MG63 (cell line): ENCODE measurements at regions not wholly inside any gene's neighbourhood (a gene's known extent, or its start where the extent isn't known, plus 50 kb on each side); places are given as distances from the start of the nearest gene placed in this dataset.
A peak's percentile ranks its signal among the peaks of the same experiment; 100 is the strongest.
"Not testable (repeated sequence)": the region's sequence is repeated elsewhere in the genome, so short reads cannot be mapped to it uniquely, and the experiment has no call there.

Experiments
- DNase-seq: peaks from one replicate; pipeline ENCODE4 v3.0.0-alpha.2; 2020
- H3K27me3 ChIP-seq: fragments of 250-450 bp; sonication (Bioruptor Pico); 2 replicates; pipeline ENCODE4 v1.5.1; 2020; ENCODE audit warnings: mild to moderate bottlenecking, moderate library complexity
- H3K36me3 ChIP-seq: fragments of 250-450 bp; sonication (Bioruptor Pico); 2 replicates; pipeline ENCODE4 v1.5.1; 2020; ENCODE audit warnings: mild to moderate bottlenecking, moderate library complexity
- H3K4me3 ChIP-seq: fragments of 250-450 bp; sonication (Bioruptor Pico); 2 replicates; pipeline ENCODE4 v1.5.1; 2020; ENCODE audit warnings: mild to moderate bottlenecking, moderate library complexity
- H3K9me3 ChIP-seq: fragments of 250-450 bp; sonication (Bioruptor Pico); 2 replicates; pipeline ENCODE4 v1.5.1; 2020; ENCODE audit warnings: mild to moderate bottlenecking, moderate library complexity

- no peak overlapping the region for H3K4me3 ChIP-seq
- no peaks in the 10 kb centered on the region for H3K9me3 ChIP-seq
- H3K27me3 ChIP-seq = no peaks in the 10 kb centered on the region
- no peak for DNase-seq
- H3K36me3 ChIP-seq = no peaks in the 10 kb centered on the region
Observed at GRCh38 chr14:62470935-62471334, 574.3 kb downstream of the KCNH5 start.

- no peaks in the 10 kb centered on the region for H3K36me3 ChIP-seq
- no peaks in the 10 kb centered on the region for H3K9me3 ChIP-seq
- DNase-seq = no peak
- no peak overlapping the region for H3K4me3 ChIP-seq
- H3K27me3 ChIP-seq = no peaks in the 10 kb centered on the region
Observed at GRCh38 chr14:62491146-62491545, 554.1 kb downstream of the KCNH5 start.

- no peak for DNase-seq
- Histone ChIP-seq H3K36me3 (no peaks in the 10 kb centered on the region), H3K27me3 (no peaks in the 10 kb centered on the region), H3K9me3 (no peaks in the 10 kb centered on the region), H3K4me3 (no peak overlapping the region)
Observed at GRCh38 chr14:62497708-62498107, 547.5 kb downstream of the KCNH5 start.

- no peaks in the 10 kb centered on the region for H3K36me3 ChIP-seq
- no peak overlapping the region for H3K4me3 ChIP-seq
- no peaks in the 10 kb centered on the region for H3K27me3 ChIP-seq
- no peaks in the 10 kb centered on the region; the same call in 1 of the 2 replicates for H3K9me3 ChIP-seq
- DNase-seq = no peak
Observed at GRCh38 chr14:62501021-62501750, 544.1 kb downstream of the KCNH5 start.

GRCh38 chr14:62505045-62505444, 540.2 kb downstream of the KCNH5 start:
- H3K36me3 ChIP-seq = no peaks in the 10 kb centered on the region
- DNase-seq = no peak
- no peaks in the 10 kb centered on the region for H3K27me3 ChIP-seq
- H3K4me3 ChIP-seq = no peak overlapping the region
- no peaks in the 10 kb centered on the region; the same call in 1 of the 2 replicates for H3K9me3 ChIP-seq

- H3K27me3 ChIP-seq, DNase-seq, H3K36me3 ChIP-seq, H3K4me3 ChIP-seq, H3K9me3 ChIP-seq: not testable (repeated sequence)
Observed at GRCh38 chr14:62521309-62521708, 523.9 kb downstream of the KCNH5 start.

GRCh38 chr14:62528296-62528695, 517.0 kb downstream of the KCNH5 start:
- Histone ChIP-seq H3K9me3 (no peaks in the 10 kb centered on the region), H3K4me3 (no peak overlapping the region), H3K27me3 (no peaks in the 10 kb centered on the region), H3K36me3 (no peaks in the 10 kb centered on the region)
- DNase-seq = no peak

- Histone ChIP-seq H3K36me3 (no peaks in the 10 kb centered on the region), H3K27me3 (no peaks in the 10 kb centered on the region), H3K9me3 (no peaks in the 10 kb centered on the region), H3K4me3 (no peak overlapping the region)
- DNase-seq = no peak
Observed at GRCh38 chr14:62532181-62532580, 513.1 kb downstream of the KCNH5 start.

- no peaks in the 10 kb centered on the region for H3K27me3 ChIP-seq
- no peaks in the 10 kb centered on the region for H3K36me3 ChIP-seq
- no peak overlapping the region for H3K4me3 ChIP-seq
- no peak for DNase-seq
- H3K9me3 ChIP-seq = no peaks in the 10 kb centered on the region
Observed at GRCh38 chr14:62546862-62547474, 498.3 kb downstream of the KCNH5 start.

GRCh38 chr14:62557416-62557815, 487.8 kb downstream of the KCNH5 start:
- Histone ChIP-seq H3K27me3 (no peaks in the 10 kb centered on the region), H3K36me3 (no peaks in the 10 kb centered on the region), H3K9me3 (peaks cover 2% of the 10 kb centered on the region; the same call in 1 of the 2 replicates), H3K4me3 (no peak overlapping the region)
- DNase-seq = no peak

GRCh38 chr14:62558451-62558850, 486.8 kb downstream of the KCNH5 start:
- DNase-seq = no peak
- no peaks in the 10 kb centered on the region for H3K9me3 ChIP-seq
- H3K36me3 ChIP-seq = no peaks in the 10 kb centered on the region
- H3K27me3 ChIP-seq = no peaks in the 10 kb centered on the region
- H3K4me3 ChIP-seq = no peak overlapping the region

GRCh38 chr14:62585247-62585646, 460.0 kb downstream of the KCNH5 start:
- Histone ChIP-seq H3K4me3 (no peak overlapping the region), H3K27me3 (no peaks in the 10 kb centered on the region)

GRCh38 chr14:62592877-62593276, 452.4 kb downstream of the KCNH5 start:
- peak; percentile 0 for DNase-seq
- no peaks in the 10 kb centered on the region for H3K36me3 ChIP-seq
- no peaks in the 10 kb centered on the region for H3K27me3 ChIP-seq
- no peak overlapping the region for H3K4me3 ChIP-seq
- H3K9me3 ChIP-seq = no peaks in the 10 kb centered on the region; the same call in 1 of the 2 replicates

More at GRCh38 chr14:62585247-62585646, 460.0 kb downstream of the KCNH5 start:
- Histone ChIP-seq H3K36me3 (no peaks in the 10 kb centered on the region), H3K9me3 (no peaks in the 10 kb centered on the region; the same call in 1 of the 2 replicates)
- DNase-seq = no peak

- H3K27me3 ChIP-seq = no peaks in the 10 kb centered on the region
- H3K4me3 ChIP-seq = no peak overlapping the region
- H3K36me3 ChIP-seq = no peaks in the 10 kb centered on the region
- no peak for DNase-seq
- no peaks in the 10 kb centered on the region; the same call in 1 of the 2 replicates for H3K9me3 ChIP-seq
Observed at GRCh38 chr14:62597143-62597542, 448.1 kb downstream of the KCNH5 start.

- no peaks in the 10 kb centered on the region for H3K36me3 ChIP-seq
Observed at GRCh38 chr14:62599616-62600385, 445.5 kb downstream of the KCNH5 start.

GRCh38 chr14:62602712-62603111, 442.5 kb downstream of the KCNH5 start:
- no peaks in the 10 kb centered on the region for H3K27me3 ChIP-seq
- H3K9me3 ChIP-seq = no peaks in the 10 kb centered on the region
- DNase-seq = no peak
- no peaks in the 10 kb centered on the region for H3K36me3 ChIP-seq
- H3K4me3 ChIP-seq = no peak overlapping the region

More at GRCh38 chr14:62599616-62600385, 445.5 kb downstream of the KCNH5 start:
- Histone ChIP-seq H3K27me3 (no peaks in the 10 kb centered on the region), H3K4me3 (no peak overlapping the region), H3K9me3 (no peaks in the 10 kb centered on the region; the same call in 1 of the 2 replicates)
- no peak for DNase-seq

- Histone ChIP-seq H3K9me3 (no peaks in the 10 kb centered on the region), H3K4me3 (no peak overlapping the region), H3K27me3 (no peaks in the 10 kb centered on the region), H3K36me3 (no peaks in the 10 kb centered on the region)
- peak; percentile 76 for DNase-seq
Observed at GRCh38 chr14:62604524-62604923, 440.7 kb downstream of the KCNH5 start.
